HEK293T (cell line): ENCODE measurements at regions not wholly inside any gene's neighbourhood (a gene's known extent, or its start where the extent isn't known, plus 50 kb on each side); places are given as distances from the start of the nearest gene placed in this dataset.

Experiments
- BHLHE40 ChIP-seq: fragments of 450-650 bp; IDR thresholded peaks from 2 replicates; pipeline ENCODE4 v1.6.1; 2016; ENCODE audit warnings: mild to moderate bottlenecking, moderate library complexity, borderline replicate concordance
- FOXM1 ChIP-seq: fragments of 450-650 bp; IDR thresholded peaks from 2 replicates; pipeline ENCODE4 v1.6.1; 2017; ENCODE audit warnings: mild to moderate bottlenecking, borderline replicate concordance

- TF ChIP-seq BHLHE40 = no peak
- no peak for TF ChIP-seq FOXM1
Measured at GRCh38 chr7:25951414-25952260, 200.4 kb upstream of the NFE2L3 start.
